GM20000 (cell line): ENCODE measurements at regions not wholly inside any gene's neighbourhood (a gene's known extent, or its start where the extent isn't known, plus 50 kb on each side); places are given as distances from the start of the nearest gene placed in this dataset.

Source experiments
- DNase-seq: peaks from one replicate; pipeline ENCODE4 v3.0.0; 2012; ENCODE audit warnings: low spot score
- TF ChIP-seq, protein P1 (sequence below): IDR thresholded peaks from 2 replicates; pipeline ENCODE4 v1.5.1; 2012; ENCODE audit warnings: mild to moderate bottlenecking, control low read depth; ENCODE audit errors: extremely low read depth, missing control alignments

DNA sequence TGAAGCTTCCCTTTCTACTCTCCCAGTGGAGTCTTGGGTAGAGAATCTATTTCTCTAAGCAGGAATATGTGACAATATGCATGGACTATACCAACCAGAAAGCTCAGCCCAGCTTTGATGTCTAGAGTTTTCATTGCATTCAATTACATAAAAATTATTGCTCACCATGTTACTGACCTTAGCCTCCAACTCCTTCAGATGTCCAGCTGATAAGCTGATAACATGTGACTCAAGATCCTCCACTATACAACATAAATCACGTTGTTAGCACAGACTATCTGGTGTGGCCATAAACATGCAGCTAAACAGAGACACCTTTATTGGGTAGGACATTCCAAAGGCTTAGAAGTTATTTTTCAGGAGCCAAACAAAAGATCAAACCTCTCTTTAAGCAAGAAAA, 1168.2 kb downstream of the CDH12 start:
- DNase-seq = no peak
- TF ChIP-seq, protein P1, sequence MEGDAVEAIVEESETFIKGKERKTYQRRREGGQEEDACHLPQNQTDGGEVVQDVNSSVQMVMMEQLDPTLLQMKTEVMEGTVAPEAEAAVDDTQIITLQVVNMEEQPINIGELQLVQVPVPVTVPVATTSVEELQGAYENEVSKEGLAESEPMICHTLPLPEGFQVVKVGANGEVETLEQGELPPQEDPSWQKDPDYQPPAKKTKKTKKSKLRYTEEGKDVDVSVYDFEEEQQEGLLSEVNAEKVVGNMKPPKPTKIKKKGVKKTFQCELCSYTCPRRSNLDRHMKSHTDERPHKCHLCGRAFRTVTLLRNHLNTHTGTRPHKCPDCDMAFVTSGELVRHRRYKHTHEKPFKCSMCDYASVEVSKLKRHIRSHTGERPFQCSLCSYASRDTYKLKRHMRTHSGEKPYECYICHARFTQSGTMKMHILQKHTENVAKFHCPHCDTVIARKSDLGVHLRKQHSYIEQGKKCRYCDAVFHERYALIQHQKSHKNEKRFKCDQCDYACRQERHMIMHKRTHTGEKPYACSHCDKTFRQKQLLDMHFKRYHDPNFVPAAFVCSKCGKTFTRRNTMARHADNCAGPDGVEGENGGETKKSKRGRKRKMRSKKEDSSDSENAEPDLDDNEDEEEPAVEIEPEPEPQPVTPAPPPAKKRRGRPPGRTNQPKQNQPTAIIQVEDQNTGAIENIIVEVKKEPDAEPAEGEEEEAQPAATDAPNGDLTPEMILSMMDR = no peak

DNA sequence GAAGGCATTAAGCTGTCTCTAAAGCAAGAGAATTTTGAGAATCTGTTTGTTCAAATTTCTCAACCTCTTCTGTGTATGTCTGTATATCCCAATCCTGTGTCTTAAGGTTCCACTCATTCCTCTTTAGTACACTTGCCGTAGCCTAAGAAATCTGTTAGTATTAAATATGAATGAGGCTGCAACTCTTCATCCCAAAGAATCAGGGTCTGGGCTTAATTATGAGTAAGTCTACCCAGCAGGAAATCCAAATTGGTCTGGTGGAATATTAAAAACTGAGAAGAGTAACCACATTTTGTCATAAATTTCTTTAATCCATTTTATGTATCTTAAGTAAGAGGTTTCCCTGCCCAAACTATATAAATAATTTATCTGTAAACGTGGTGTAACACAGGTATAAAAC, 1171.2 kb downstream of the CDH12 start:
- DNase-seq = no peak
- TF ChIP-seq, protein P1 = no peak

DNA sequence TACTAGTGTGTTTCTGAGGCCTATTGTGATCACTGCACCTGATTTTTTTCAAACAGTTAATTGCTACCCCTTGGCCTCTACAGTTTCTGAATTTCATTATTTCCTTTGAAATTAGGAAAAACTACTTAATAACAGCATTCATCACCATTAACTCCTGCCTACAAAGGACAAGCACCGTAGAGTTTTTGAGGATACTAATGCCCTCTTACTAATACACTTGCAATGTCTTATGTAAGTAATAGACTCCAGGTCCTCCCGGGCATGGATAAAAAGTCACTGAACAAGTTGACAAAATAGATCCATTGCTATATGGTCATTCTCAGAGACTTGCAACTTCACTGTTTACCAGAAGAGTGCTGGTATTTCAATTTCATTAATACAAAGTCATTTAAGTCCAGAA, 1172.5 kb downstream of the CDH12 start:
- TF ChIP-seq, protein P1 = no peak
- no peak for DNase-seq

GRCh38 chr5:21680196-21680595, 1172.9 kb downstream of the CDH12 start:
- no peak for DNase-seq
- TF ChIP-seq, protein P1 = no peak

- TF ChIP-seq, protein P1 = no peak
These were observed 1174.6 kb downstream of the CDH12 start for GRCh38 chr5:21678526-21678925.

GRCh38 chr5:21672911-21673310, 1180.2 kb downstream of the CDH12 start:
- no peak for DNase-seq

More at GRCh38 chr5:21678526-21678925, 1174.6 kb downstream of the CDH12 start:
- no peak for DNase-seq

DNA sequence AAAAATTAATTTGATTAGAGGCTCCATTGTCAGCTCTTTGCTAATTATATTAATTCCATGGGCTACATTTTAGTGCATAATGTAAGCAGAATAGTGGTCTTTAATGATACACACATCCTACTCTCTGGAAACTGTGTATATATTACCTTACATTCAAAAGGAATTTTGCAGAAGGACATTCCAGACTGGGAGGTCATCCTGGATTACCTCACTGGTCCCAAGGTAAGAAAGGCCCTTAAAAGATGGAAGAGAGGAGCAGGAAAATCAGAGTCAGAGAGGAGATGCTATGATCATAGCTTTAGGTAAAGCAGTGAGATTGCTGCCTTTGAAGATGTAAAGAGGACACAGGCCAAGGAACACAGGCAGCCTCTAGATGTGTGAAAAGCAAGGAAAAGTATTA, 1180.8 kb downstream of the CDH12 start:
- TF ChIP-seq, protein P1 = no peak
- no peak for DNase-seq

More at GRCh38 chr5:21672911-21673310, 1180.2 kb downstream of the CDH12 start:
- TF ChIP-seq, protein P1 = no peak
